Cardiac muscle cell (in vitro differentiated cells and primary cell): ENCODE measurements at regions not wholly inside any gene's neighbourhood (a gene's known extent, or its start where the extent isn't known, plus 50 kb on each side); places are given as distances from the start of the nearest gene placed in this dataset.
"Not testable (repeated sequence)": the region's sequence is repeated elsewhere in the genome, so short reads cannot be mapped to it uniquely, and the experiment has no call there.

Source experiments
- DNase-seq, 2 donors: peaks; one replicate each; pipeline versions ENCODE4 v3.0.0 to v3.0.0-alpha.2; 2010 to 2017; ENCODE audit warnings: low read depth in 1 of 2, low spot score in 1 of 2
- H3K27ac ChIP-seq: fragments of 200-600 bp; sonication (generic); 2 replicates; pipeline ENCODE4 v1.5.1; 2016
- H3K27me3 ChIP-seq: fragments of 200-600 bp; sonication (generic); 2 replicates; pipeline ENCODE4 v1.6.0; 2016; ENCODE audit warnings: control low read depth
- H3K36me3 ChIP-seq: fragments of 200-600 bp; sonication (generic); 2 replicates; pipeline ENCODE4 v1.5.1; 2016; ENCODE audit warnings: control low read depth
- H3K4me1 ChIP-seq: fragments of 200-600 bp; sonication (generic); 2 replicates; pipeline ENCODE4 v1.8.1; 2017; ENCODE audit warnings: low read depth, mild to moderate bottlenecking, mixed run types
- H3K4me3 ChIP-seq: fragments of 200-600 bp; sonication (generic); 2 replicates; pipeline ENCODE4 v1.5.1; 2016; ENCODE audit warnings: mild to moderate bottlenecking
- H3K9me3 ChIP-seq: fragments of 200-600 bp; sonication (generic); 2 replicates; pipeline ENCODE4 v1.5.1; 2017; ENCODE audit warnings: low read depth, mild to moderate bottlenecking, control low read depth
- CTCF ChIP-seq: IDR thresholded peaks from 2 replicates; pipeline ENCODE4 v1.5.1; 2012; ENCODE audit warnings: low read depth, mild to moderate bottlenecking, low read length

GRCh38 chr13:84705982-84706710 lies 823.9 kb upstream of the SLITRK1 start:
- Histone ChIP-seq H3K27ac (no peak overlapping the region), H3K27me3 (no peaks in the 10 kb centered on the region), H3K4me3 (no peak overlapping the region), H3K4me1 (no peaks in the 10 kb centered on the region), H3K9me3 (no peaks in the 10 kb centered on the region), H3K36me3 (no peaks in the 10 kb centered on the region)
- no peak for TF ChIP-seq CTCF
- DNase-seq, result no peak

- Histone ChIP-seq H3K9me3 (no peaks in the 10 kb centered on the region), H3K27me3 (no peaks in the 10 kb centered on the region), H3K4me1 (no peaks in the 10 kb centered on the region), H3K4me3 (no peak overlapping the region), H3K27ac (no peak overlapping the region), H3K36me3 (no peaks in the 10 kb centered on the region)
- no peak for DNase-seq
- TF ChIP-seq CTCF, result no peak
Measured at GRCh38 chr13:84702174-84702573, 819.9 kb upstream of the SLITRK1 start.

- H3K4me1 ChIP-seq, H3K9me3 ChIP-seq, H3K4me3 ChIP-seq, DNase-seq, H3K27ac ChIP-seq, H3K27me3 ChIP-seq, H3K36me3 ChIP-seq: not testable (repeated sequence)
Measured at GRCh38 chr13:84697591-84697990, 815.3 kb upstream of the SLITRK1 start.

GRCh38 chr13:84686973-84687372 lies 804.7 kb upstream of the SLITRK1 start:
- H3K4me3 ChIP-seq, result no peak overlapping the region
- H3K27me3 ChIP-seq, result no peaks in the 10 kb centered on the region
- no peaks in the 10 kb centered on the region for H3K9me3 ChIP-seq
- H3K4me1 ChIP-seq, result no peaks in the 10 kb centered on the region
- no peak for DNase-seq
- no peaks in the 10 kb centered on the region for H3K36me3 ChIP-seq
- no peak overlapping the region for H3K27ac ChIP-seq
- no peak for TF ChIP-seq CTCF

GRCh38 chr13:84686458-84686857 lies 804.2 kb upstream of the SLITRK1 start:
- no peak for TF ChIP-seq CTCF

GRCh38 chr13:84684804-84685203 lies 802.5 kb upstream of the SLITRK1 start:
- Histone ChIP-seq H3K27ac (no peak overlapping the region), H3K27me3 (no peaks in the 10 kb centered on the region), H3K4me3 (no peak overlapping the region), H3K4me1 (no peaks in the 10 kb centered on the region), H3K36me3 (no peaks in the 10 kb centered on the region), H3K9me3 (no peaks in the 10 kb centered on the region)
- no peak for TF ChIP-seq CTCF
- no peak for DNase-seq

More at GRCh38 chr13:84686458-84686857, 804.2 kb upstream of the SLITRK1 start:
- no peak for DNase-seq
- H3K4me1 ChIP-seq, result no peaks in the 10 kb centered on the region
- no peak overlapping the region for H3K4me3 ChIP-seq
- H3K36me3 ChIP-seq, result no peaks in the 10 kb centered on the region
- no peak overlapping the region for H3K27ac ChIP-seq
- H3K9me3 ChIP-seq, result no peaks in the 10 kb centered on the region
- no peaks in the 10 kb centered on the region for H3K27me3 ChIP-seq
